MM.1S (cell line): ENCODE measurements at regions not wholly inside any gene's neighbourhood (a gene's known extent, or its start where the extent isn't known, plus 50 kb on each side); places are given as distances from the start of the nearest gene placed in this dataset.

Source experiments
- CTCF ChIP-seq: fragments of 300-600 bp; sonication (generic); IDR thresholded peaks from 2 replicates; pipeline ENCODE4 v1.5.1; 2016; ENCODE audit warnings: antibody characterized with exemption, low read length, mixed read lengths
- EZH2phosphoT487 ChIP-seq: fragments of 300-600 bp; sonication (generic); IDR thresholded peaks from 2 replicates; pipeline ENCODE4 v1.6.1; 2018; ENCODE audit warnings: antibody characterized with exemption, low read length

- TF ChIP-seq CTCF (no peak), EZH2phosphoT487 (no peak)
These were observed 604.8 kb upstream of the SEL1L start for GRCh38 chr14:82138431-82138830.
